ENCODE measurements at regions not wholly inside any gene's neighbourhood (a gene's known extent, or its start where the extent isn't known, plus 50 kb on each side); places are given as distances from the start of the nearest gene placed in this dataset.
"Not testable (repeated sequence)": the region's sequence is repeated elsewhere in the genome, so short reads cannot be mapped to it uniquely, and the experiment has no call there.

DNA sequence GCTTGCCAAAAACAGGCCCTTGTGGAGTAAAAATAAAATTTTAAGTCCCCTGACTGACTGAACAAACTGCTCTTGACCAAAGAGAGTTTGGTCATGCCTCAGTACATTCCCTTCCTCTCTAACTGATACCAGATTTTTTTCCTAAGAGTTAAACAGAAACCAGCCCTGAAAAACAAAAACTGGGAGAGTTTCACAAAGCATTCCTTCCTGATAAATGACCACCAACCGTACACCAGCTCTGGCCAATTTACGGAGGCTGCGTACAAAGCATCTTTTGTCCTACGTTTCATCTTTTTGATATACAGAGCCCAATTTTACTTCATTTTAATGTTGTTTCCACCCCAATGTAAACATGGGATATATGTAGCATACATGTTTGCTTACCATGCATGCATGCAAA is 477.4 kb upstream of the HTR1E start:
- no peak for DNase-seq

DNA sequence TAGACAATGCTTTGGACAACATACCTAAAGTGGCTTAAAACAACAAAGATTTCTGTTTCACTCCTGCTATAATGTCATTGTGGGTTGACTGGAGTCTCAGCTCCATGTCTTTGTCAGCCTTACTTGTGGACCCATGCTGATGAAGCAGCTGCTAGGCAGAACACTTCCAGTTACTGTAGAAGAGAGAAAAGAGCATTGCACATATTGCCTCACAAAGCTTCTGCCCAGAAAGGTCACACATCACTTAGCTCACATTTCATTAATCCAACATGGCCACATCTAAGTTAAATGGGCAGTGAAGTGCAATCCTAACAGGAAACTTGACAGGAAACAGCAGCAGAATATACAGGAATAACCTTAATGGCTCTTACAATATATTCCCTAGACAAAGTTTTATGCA is 480.5 kb upstream of the HTR1E start:
- no peak for DNase-seq

DNA sequence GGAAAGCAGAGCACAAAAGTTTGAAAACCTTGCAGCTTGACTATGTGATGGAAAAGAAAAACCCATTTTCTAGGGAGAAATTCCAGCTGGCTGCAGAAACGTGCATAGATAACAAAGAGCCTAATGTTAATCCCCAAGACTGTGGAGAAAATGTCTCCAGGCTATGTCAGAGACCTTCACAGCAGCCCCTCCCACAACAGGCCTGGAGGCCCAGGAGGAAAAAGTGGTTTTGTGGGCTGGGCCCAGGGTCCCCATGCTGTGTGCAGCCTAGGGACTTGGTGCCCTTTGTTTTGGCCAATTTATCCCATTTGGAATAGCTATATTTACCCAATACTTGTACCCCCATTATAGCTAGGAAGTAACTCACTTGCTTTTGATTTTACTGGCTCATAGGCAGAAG is 484.1 kb upstream of the HTR1E start:
- no peak for DNase-seq

DNA sequence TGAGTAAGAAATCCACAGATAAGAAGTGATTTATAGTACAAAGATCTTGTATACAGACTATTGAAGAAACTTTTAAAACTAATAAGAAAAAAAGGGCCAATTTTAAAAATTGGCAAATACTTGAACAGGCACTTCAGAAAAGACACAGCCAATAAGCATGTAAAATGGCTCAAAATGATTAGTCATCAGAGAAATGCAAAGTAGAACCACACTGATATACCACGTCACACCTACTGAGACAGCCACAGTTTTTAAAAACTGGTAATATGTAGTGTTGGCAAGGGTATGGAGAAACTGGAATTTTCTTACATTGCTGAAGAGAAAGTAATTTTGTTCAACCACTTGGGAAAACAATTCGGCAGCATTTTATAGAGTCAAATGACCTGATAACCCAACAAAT is 488.9 kb upstream of the HTR1E start:
- no peak for DNase-seq

DNA sequence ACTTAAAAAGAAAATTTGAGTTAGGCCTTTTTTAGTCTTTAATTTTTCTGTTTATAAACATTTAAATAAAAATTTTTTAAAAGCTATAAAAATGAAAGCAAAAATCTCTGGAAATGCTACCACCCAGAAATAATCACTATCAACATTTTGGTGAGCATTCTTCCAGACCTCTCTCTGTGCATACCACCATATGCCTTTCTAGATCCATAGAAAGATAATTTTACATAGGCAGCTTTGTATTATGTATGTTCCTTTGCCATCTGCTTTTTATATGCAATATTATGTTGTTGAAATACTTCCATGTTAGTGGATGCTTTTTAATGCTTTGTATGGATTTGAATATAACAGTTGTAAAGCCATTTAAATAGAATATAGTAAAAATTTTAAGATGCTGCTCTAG is 496.7 kb upstream of the HTR1E start:
- no peak for DNase-seq

DNA sequence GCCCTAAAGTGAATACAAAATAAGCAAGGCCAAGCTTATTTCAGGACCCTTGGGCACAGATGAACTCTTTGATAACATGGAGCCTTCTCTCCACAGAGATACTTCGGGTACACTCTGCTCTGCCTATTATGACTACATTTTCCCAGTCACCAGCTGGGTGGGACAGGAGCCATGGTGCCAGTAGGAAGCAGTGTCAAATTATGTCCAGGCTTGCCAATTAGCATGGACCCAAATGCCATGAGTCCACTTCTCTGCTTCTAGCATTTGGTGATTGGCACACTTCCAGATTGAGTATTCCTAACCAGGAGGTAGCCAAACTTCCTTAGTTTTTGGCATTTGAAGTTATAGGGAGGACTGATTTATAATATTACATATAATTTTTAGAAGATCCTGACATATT is 513.8 kb upstream of the HTR1E start:
- DNase-seq, result no peak

DNA sequence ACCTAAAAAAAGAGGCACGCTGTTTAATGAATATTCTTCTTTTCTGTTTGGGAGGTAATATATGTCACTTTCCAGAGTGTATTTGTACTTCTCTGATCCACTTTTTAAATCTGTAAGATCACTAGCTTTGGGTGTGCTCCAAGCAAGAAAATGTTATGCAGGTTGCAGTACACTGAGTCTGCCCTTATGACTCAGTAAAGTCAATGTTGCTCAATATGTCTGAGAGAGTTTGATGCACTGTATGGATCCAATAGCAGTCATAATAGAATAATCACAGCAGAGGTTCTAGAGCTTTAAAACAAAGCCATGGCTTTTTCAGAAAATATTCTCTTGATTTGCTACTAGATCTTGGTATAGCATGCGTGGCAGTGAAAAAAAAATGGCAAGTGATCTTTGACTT is 525.3 kb upstream of the HTR1E start:
- DNase-seq, result no peak

DNA sequence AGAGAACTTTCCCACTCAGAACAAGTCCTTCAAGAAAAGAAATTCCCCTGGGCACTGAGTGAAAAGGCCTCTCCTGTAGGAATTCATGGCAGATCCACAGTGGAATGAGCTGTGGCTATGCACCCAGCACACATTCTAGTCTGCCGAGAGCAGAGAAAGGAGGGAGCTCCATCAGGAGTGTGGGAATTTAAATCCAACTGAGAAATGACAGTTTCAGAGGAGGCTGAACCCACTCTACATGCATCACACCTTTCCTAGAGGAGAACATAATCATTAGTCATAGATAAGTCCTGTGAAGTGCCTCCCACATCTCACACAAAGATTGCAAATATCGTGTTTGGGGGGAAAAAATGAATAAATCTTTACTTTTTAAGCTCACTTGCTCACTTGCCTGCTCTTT is 530.2 kb upstream of the HTR1E start:
- DNase-seq, result no peak

DNA sequence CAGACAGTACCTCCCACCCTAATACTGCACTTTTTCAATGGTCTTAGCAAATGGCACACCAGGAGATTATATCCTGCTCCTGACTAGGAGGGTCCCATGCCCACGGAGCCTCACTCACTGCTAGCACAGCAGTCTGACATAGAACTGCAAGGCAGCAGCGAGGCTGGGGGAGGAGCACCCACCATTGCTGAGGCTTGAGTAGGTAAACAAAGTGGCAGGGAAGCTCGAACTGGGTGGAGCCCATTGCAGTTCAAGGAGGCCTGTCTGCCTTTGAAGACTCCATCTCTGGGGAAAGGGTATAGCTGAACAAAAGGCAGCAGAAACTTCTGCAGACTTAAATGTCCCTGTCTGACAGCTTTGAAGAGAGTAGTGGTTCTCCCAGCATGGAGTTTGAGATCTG is 544.5 kb upstream of the HTR1E start:
- DNase-seq, result not testable (repeated sequence)

DNA sequence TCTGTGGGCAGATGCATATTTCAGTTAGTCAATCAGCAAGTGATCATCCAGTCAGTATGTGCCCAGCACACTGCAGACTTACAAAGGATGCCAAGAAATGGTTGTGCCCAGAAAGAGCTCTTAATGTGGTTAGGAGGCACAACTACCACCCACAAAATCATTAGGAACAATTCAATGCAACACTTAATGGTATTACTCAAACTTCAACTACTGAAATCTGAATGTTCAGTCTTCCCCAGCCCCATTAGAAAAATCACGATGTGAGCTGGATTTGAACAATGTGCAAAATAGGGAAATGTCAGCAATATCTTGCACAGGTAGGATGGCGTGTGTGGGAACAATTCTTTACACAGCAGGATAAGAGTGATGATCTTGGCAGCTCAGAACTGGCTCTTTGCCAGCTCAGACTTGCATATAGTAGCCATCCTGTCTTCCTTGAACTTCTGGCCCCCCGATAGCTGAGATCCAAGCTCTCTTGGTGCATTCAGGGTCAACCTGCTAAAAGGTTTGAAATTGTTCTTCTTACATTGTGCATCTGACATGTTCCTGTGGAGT is 556.7 kb upstream of the HTR1E start:
- DNase-seq, result no peak

DNA sequence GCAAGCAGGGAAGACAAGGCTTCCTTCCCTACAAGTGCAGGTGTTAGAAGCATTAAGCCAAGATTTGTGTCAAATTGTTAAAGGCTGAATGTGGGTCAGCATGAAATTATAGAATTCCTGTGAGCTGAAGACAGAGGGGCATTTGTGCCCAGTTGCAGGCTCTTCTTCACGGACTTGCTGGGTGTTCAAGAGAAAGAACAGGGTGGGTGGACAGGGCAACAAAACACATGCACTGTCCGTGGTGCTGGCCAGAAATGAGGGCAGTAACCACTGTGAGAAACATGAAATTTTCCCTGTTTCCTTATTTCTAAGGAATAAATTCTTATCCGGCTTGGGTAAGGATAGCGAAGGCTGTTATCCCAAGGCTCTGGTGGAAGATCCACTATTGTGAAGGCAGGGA is 579.5 kb upstream of the HTR1E start:
- DNase-seq, result no peak

DNA sequence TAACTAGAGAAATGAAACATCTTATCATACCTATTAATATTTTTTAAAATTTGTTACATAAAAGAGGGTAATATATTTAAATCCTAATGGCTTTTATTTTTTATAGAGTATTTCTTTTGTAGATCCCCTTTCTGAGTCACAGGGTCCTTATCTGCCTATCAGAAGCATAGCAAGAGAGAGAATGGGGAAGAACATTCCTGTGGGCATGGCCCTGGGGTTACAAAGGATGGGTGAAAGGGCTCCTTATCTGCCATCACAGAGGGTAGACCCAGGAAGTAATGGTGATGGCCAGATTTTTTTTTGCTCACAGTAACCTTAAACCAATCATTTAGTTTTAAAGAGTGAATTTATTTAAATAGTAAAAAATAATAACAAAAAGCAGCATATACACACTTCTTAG is 582.1 kb upstream of the HTR1E start:
- no peak for DNase-seq

DNA sequence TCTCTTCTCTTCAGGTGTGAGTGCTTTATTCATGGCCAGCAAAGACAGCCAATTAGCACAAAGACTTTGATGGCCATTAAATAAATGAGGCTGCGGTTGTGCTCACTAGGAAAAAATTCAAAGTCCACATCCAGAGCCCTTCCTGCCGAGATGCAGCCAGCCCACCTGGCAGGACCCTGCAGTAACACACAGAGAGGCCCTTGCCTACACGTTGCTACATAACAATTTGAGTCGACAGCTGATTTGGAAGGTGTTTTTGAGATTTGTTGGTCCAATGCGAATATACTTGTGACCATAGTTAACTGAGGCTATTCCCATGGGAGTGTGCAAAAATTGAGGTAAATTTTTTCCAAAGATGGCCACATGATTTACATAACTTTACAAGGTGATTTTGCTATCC is 605.4 kb upstream of the HTR1E start:
- no peak for DNase-seq

DNA sequence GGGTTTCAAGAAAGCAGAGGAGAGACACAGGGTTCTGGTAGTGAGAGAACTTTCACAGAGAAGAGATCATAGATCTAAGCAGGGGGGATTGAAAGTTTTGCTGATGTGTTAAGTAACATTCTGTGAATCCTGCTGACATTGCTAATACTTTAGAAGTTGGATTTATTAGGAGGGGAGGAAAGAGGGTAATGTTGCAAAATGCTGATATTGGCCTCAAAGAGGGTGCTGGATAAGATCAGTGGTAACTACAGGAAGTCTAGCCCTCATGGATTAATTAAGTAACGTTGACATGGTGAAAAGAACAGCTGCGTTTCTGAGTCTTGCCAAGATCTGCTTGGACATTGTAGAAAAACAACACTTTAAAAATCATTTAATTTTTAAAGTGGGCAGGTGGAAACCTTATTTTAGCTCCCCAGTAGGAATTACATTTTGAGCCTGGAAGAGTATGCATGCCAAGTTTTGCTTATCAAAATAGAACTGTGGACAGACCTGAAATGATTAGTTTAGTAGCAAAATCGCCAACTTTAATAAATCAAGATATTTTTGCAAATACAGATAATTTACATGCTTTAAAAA is 606.0 kb upstream of the HTR1E start:
- DNase-seq, result no peak

DNA sequence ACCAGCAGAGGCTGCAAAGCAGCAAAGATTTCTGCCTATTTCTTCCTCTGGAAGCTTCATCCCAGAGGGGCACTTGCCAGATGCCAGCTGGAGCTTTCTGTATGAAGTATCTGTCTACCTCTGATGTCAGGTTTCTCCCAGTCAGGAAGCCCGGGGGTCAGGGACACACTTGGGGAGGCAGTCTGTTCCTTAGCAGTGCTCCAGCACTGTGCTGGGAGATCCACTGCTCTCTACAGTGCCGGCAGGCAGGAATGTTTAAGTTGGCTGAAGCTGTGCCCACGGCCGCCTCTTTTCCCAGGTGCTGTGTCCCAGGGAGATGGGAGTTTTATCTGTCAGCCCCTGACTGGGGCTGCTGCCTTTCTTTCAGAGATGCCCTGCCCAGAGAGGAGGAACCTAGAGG is 631.1 kb upstream of the HTR1E start:
- DNase-seq, result no peak

DNA sequence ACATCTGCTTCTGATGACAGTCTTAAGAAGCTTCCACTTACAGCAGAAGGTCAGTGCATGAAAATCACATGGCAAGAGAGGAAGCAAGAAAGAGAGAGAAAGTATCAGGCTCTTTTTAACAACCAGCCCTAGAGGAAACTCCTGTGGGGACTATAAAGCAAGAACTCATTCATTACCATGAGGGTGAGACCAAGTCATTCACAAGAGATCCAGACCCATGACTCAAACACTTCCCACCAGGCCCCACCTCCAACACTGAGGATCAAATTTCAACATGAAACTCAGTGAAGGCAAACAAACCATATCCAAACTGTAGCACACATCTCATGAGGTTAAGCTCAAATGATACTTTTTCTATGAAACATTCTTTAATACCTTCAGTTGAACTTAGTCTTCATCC is 643.2 kb upstream of the SYNCRIP start:
- no peak for DNase-seq

DNA sequence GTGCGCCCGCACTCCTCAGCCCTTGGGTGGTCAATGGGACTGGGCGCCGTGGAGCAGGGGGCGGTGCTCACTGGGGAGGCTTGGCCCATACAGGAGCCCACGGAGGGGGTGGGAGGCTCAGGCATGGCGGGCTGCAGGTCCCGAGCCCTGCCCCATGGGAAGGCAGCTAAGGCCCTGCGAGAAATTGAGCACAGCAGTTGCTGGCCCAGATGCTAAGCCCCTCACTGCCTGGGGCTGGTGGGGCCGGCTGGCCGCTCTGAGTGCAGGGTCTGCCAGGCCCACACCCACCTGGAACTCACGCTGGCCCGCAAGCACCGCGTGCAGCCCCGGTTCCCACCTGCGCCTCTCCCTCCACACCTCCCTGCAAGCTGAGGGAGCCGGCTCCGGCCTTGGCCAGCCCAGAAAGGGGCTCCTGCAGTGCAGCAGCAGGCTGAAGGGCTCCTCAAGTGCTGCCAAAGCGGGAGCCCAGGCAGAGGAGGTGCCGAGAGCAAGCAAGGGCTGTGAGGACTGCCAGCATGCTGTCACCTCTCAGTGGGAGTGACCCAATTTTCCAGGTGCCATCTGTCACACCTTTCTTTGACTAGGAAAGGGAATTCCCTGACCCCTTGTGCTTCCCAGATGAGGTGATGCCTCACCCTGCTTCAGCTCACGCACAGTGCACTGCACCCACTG is 642.3 kb upstream of the SYNCRIP start:
- not testable (repeated sequence) for DNase-seq

DNA sequence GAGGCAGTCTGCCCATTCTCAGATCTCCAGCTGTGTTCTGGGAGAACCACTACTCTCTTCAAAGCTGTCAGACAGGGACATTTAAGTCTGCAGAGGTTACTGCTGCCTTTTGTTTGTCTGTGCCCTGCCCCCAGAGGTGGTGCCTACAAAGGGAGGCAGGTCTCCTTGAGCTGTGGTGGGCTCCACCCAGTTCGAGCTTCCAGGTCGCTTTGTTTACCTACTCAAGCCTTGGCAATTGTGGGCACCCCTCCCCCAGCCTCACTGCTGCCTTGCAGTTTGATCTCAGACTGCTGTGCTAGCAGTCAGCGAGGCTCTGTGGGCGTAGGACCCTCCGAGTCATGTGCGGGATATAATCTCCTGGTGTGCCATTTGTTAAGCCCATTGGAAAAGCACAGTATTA is 640.9 kb upstream of the SYNCRIP start:
- DNase-seq, result not testable (repeated sequence)

DNA sequence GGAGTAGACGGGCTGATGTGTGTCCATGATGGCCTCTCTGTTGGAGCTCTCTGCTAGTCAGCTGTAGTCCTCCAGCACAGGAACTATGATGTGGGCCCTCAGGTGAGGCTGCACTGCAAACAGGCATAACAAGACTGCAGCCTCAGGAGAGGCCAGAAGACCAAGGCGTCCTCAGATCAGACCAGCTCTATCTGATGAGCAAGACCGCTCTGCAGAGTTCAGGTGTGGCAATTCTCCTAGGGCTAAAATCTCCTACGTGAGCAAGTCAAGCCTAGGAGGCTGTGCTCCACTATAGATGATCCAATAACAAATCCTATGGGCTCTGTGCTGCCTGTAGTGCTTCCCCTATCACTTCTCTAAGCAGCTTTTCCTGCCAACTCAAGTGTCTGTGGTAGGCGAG is 633.4 kb upstream of the SYNCRIP start:
- no peak for DNase-seq

DNA sequence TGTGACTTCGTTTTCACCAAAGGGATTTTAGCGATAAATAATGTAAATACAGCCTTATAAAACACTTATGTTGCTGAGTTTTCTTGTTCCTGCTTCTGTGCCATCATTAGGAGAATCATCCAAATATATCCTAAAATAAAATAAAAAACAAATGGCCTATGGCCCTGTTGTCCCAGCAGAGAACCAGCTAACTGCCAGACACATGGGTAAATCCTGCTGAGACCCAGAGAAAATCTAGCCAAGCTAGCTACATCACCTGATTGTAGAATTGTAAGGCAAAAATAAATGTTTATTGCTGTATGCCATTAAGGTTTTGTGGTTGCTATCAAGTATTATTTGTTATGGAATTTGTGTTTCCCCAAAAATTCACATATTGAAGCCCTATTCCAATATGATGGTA is 631.2 kb upstream of the SYNCRIP start:
- no peak for DNase-seq

DNA sequence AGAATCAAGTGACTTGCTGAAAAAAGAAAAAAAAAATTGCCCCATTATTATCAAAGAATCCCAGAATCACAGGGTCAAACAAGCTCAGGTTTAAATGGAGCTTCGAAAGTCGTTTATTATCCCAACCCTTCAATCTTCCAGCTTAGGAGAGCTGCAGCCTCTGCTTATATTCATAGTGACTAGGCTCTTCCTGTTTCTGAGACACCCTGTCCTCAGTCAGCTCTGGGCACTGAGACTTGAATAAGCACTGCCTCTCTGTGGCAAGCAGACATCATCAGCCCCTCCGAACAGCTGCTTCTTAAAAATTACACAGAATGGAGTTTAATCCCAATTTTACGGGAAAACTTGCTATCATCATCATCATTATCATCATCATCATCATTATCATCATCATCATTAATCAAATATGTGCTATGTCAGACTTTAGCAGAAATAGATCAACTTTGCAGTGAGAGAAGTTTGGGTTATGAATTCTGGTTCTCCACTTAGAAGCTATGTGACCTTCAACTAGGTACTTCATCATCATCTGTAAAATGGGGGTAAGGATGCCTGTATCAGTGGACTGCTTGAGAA is 614.0 kb upstream of the SYNCRIP start:
- DNase-seq, result no peak

DNA sequence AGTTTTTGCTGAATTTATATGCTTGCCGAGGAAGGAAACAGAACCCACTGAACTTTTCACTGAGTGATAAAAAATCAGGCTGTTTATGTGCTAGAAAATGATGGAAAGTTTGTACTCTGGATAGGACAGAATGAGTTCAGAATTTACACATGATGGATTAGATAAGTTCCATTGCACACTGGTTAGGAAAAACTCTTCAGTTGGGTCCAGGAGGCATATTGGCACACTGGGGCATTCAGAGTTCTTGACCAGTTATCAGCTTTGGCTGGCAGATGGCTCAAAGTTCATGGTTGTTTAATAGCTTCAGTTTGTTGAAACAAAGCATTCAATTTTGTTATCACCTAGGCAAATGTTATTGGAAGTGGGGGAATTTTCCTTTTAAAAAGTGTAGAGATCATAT is 613.3 kb upstream of the SYNCRIP start:
- no peak for DNase-seq

DNA sequence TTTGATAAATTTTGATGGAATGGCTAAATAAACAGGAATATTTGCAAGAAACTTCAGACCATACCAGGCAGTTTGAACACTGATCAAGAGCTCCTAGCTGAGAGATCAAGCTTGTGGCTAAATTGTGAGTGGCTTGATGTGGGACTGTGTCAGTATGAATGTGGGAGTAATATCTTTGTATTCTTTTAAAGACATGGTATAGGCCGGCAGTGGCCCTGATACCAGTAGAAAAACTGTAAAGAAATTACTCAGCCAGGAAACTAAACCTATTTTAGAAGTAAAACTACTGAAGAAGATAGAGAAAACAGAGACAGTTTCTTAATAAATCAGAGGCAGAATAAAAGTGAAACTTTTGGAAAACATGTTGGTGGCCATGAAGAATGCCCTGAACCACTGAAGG is 608.4 kb upstream of the SYNCRIP start:
- no peak for DNase-seq

DNA sequence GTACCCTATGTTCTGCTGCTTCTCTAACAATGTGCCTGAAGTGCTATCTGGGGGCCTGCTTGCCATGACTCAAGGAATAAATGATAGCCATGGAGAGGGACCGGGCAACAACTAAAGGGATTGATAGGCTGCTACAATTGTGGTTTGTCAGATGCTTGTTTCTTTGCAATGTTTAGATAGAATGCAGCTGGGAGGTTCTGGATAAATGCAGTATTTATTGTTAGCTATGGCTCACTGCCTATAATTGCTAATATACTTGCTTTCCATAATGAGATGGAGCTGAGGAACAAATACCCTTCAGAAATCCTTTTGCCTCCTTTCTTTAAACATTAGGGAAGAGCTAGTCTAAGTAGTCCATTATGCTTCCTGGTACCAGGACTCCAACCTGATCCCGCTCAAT is 575.2 kb upstream of the SYNCRIP start:
- no peak for DNase-seq

DNA sequence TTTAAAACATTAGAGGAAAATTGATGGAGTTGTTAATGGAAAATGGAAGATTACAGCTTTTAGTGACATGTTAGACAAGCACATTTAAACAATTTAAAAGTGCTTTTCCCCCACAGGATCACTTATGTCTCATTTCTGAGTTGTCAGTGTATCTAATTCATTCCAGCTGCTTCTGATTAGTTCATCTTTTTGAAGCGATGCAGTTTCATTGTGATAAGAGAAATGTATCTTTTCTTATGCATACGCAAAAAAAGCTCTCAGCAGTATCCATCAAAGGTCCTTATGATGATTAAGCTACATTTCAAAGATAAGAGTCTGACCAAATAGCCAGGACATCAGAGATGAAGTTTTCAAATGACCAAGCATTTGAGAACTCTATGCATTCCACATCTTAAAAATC is 572.6 kb upstream of the SYNCRIP start:
- no peak for DNase-seq

All from CD4-positive, alpha-beta T cell treated with Interleukin-21 for 1 hour (primary cell).